ENCODE measurements at regions not wholly inside any gene's neighbourhood (a gene's known extent, or its start where the extent isn't known, plus 50 kb on each side); places are given as distances from the start of the nearest gene placed in this dataset.

DNA sequence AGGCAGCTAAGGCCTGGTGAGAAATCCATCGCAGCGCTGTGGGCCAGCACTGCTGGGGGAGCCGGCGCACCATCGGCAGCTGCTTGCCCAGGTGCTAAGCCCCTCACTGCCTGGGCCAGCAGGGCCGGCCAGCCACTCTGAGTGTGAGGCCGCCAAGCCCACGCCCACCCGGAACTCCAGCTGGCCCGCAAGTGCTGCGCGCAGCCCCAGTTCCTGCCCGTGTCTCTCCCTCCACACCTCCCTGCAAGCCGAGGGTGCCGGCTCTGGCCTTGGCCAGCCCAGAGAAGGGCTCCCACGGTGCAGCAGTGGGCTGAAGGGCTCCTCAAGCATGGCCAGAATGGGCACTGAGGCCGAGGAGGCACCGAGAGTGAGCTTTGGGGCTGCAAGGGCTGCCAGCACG lies 64.4 kb downstream of the EBNA1BP2 start:
- DNase-seq (ENCODE audit: low spot score), result no peak
- H3K4me1 ChIP-seq (ENCODE audit: insufficient read depth, low read length), result peaks cover 13% of the 10 kb centered on the region
- intact Hi-C loops (cut with micrococcal nuclease; ENCODE audit: unreplicated experiment), result no loop called here

More for the DNA sequence above, 64.4 kb downstream of the EBNA1BP2 start:
- H3K4me2 ChIP-seq (ENCODE audit: low read depth, low read length), result peak overlapping the region; percentile 51
- TF ChIP-seq, protein P1, sequence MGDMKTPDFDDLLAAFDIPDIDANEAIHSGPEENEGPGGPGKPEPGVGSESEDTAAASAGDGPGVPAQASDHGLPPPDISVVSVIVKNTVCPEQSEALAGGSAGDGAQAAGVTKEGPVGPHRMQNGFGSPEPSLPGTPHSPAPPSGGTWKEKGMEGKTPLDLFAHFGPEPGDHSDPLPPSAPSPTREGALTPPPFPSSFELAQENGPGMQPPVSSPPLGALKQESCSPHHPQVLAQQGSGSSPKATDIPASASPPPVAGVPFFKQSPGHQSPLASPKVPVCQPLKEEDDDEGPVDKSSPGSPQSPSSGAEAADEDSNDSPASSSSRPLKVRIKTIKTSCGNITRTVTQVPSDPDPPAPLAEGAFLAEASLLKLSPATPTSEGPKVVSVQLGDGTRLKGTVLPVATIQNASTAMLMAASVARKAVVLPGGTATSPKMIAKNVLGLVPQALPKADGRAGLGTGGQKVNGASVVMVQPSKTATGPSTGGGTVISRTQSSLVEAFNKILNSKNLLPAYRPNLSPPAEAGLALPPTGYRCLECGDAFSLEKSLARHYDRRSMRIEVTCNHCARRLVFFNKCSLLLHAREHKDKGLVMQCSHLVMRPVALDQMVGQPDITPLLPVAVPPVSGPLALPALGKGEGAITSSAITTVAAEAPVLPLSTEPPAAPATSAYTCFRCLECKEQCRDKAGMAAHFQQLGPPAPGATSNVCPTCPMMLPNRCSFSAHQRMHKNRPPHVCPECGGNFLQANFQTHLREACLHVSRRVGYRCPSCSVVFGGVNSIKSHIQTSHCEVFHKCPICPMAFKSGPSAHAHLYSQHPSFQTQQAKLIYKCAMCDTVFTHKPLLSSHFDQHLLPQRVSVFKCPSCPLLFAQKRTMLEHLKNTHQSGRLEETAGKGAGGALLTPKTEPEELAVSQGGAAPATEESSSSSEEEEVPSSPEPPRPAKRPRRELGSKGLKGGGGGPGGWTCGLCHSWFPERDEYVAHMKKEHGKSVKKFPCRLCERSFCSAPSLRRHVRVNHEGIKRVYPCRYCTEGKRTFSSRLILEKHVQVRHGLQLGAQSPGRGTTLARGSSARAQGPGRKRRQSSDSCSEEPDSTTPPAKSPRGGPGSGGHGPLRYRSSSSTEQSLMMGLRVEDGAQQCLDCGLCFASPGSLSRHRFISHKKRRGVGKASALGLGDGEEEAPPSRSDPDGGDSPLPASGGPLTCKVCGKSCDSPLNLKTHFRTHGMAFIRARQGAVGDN (CRISPR knock-in tag; IDR thresholded peaks at IDR 0.05), result peak; percentile 25; the same call in 1 of the 2 replicates
- TF ChIP-seq HNRNPK (IDR thresholded peaks at IDR 0.05; ENCODE audit: low read depth, low read length, poor library complexity, severe bottlenecking), result peak; percentile 13
- TF ChIP-seq ZNF850 (CRISPR knock-in tag; conservative IDR thresholded peaks at IDR 0.05), result peak; percentile 87
- TF ChIP-seq ZNF598 (CRISPR knock-in tag; IDR thresholded peaks at IDR 0.05; ENCODE audit: borderline replicate concordance), result no peak
- peak overlapping the region; percentile 15; the same call in 1 of the 2 replicates for H3K9ac ChIP-seq (ENCODE audit: insufficient read depth, low read depth, low read length)
- H3K27ac ChIP-seq (ENCODE audit: extremely low read length, insufficient read depth, low read length), result peak overlapping the region; percentile 35
- H3K27me3 ChIP-seq (ENCODE audit: control insufficient read depth in 1 of 2, insufficient read depth in 2 of 2, low read length in 2 of 2), result no peaks in the 10 kb centered on the region; a peak in 1 of 5 replicates
- no peak for FAIRE-seq
- no peak; the same call in 2 of the 3 replicates for ATAC-seq
- ChIA-PET CTCF (ENCODE audit: low intra/inter-chr PET ratio, low total read pairs) (no interaction called here), POLR2A (no interaction called here)
- no peaks in the 10 kb centered on the region for H4K20me1 ChIP-seq (ENCODE audit: insufficient read depth, low read length)
- no CpG with 5 or more reads among the region's 19 CpGs for WGBS (ENCODE audit: low lambda C conversion rate)
- no peaks in the 10 kb centered on the region for H3K36me3 ChIP-seq (replicated peaks in 1 of 2; ENCODE audit: control insufficient read depth in 1 of 2, insufficient read depth in 2 of 2, low read length in 2 of 2)
- BruUV-seq (replicated peaks), result no TSS peak
- H3K4me3 ChIP-seq (replicated peaks in 1 of 3; ENCODE audit: insufficient read depth in 1 of 3, low read depth in 2 of 3, low read length in 3 of 3), result no peak overlapping the region
- peaks cover 8% of the 10 kb centered on the region for H3K9me3 ChIP-seq (ENCODE audit: low read length)
- H2AFZ ChIP-seq (ENCODE audit: low read length), result no peak overlapping the region
- no peaks in the 10 kb centered on the region for H3K79me2 ChIP-seq (ENCODE audit: insufficient read depth, low read length)
- in situ Hi-C loops (cut with HindIII; ENCODE audit: extremely low pct_ligation_motif_present, low pct_unique_long_range_greater_than_20kb), result no loop called here

Data from HepG2 (cell line).